Psoas muscle (tissue), 7 donors: ENCODE measurements at regions not wholly inside any gene's neighbourhood (a gene's known extent, or its start where the extent isn't known, plus 50 kb on each side); places are given as distances from the start of the nearest gene placed in this dataset.

Experiments
- ATAC-seq, 4 donors: fragments of 200-7000 bp; cut with Tn5 transposase; one replicate each; pipeline ENCODE4 v1.9.1; 2020; ENCODE audit warnings: moderate library complexity in 3 of 4, mild to moderate bottlenecking in 2 of 4
- DNase-seq, 2 donors: peaks; one replicate each; pipeline ENCODE4 v3.0.0-alpha.2; 2020
- H3K27ac ChIP-seq: fragments of 200-600 bp; one replicate; pipeline ENCODE4 v1.8.0; 2022
- H3K27me3 ChIP-seq, 3 donors: fragments of 200-600 bp in 1 of 3; one replicate each; pipeline versions ENCODE4 v1.6.1 to v1.8.0; 2013 to 2022; ENCODE audit warnings: low read length in 2 of 3, mild to moderate bottlenecking in 2 of 3, moderate library complexity in 1 of 3; ENCODE audit not compliant: insufficient read depth in 3 of 3
- H3K36me3 ChIP-seq, 2 donors: fragments of 200-600 bp in 1 of 2; one replicate each; pipeline versions ENCODE4 v1.6.1 to v1.8.0; 2013 to 2022; ENCODE audit warnings: low read depth in 1 of 2, mild to moderate bottlenecking in 1 of 2, moderate library complexity in 1 of 2; ENCODE audit not compliant: insufficient read depth in 1 of 2
- H3K4me1 ChIP-seq: fragments of 200-600 bp; one replicate; pipeline ENCODE4 v1.8.0; 2022
- H3K4me3 ChIP-seq: fragments of 200-600 bp; one replicate; pipeline ENCODE4 v1.8.0; 2022; ENCODE audit warnings: mild to moderate bottlenecking
- H3K9me3 ChIP-seq: fragments of 200-600 bp; one replicate; pipeline ENCODE4 v1.8.0; 2022
- WGBS, 3 donors: extraction: QIAGEN DNeasy Blood & Tissue Kit; methylation state at CpG; one replicate each; pipeline versions ENCODE4 v1.1.6 to v1.1.7; 2013; 5-methylcytosine and 5-hydroxymethylcytosine counted together
- intact Hi-C, 2 donors: fragments of 100-400 bp; cut with DNase I; formaldehyde crosslinking; loops; one replicate each; pipeline versions ENCODE4 v1.11.0 to v1.14.2; 2022
- TF ChIP-seq, protein P1 (sequence below): fragments of 200-600 bp; IDR thresholded peaks from one replicate; pipeline ENCODE4 v1.8.0; 2022; ENCODE audit warnings: antibody characterized with exemption
- donor health status: healthy with polysubstance abuse.
- donor health status: DM: no; HTN: no; CAD: no; lungs with moderate emphysema.
- donor health status: Bipolar disorder and iron deficiency.
- donor health status: healthy.
- donor health status: DM: yes; HTN: yes; CAD: no.
- donor health status: DM: no; HTN: no; CAD: no.
- donor health status: DM: yes; HTN: yes; CAD: no.

DNA sequence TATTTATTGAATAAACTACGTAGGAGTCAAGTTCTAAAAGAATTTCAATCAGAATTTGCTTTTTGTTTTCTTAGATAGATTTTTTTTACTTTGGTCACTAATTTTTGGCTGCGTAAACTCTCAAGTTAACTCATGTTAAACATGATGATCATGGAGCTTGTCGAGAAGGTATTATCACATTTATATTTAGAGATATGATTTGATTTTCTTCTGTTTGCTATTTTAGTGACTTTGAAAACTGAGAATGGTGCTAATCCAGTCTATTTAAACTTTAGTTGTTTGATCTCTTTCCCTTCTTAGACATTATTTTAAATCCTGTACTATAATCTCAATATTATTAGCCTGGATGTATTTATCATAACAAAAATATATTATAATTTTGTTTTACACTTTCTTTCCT, 179.4 kb upstream of the SEMA3C start:
- H3K9me3 ChIP-seq: no peaks in the 10 kb centered on the region
- 39 to 51% (median 47%) methylated on average over 3 of the region's 3 CpGs for WGBS, 3 donors
- TF ChIP-seq, protein P1, sequence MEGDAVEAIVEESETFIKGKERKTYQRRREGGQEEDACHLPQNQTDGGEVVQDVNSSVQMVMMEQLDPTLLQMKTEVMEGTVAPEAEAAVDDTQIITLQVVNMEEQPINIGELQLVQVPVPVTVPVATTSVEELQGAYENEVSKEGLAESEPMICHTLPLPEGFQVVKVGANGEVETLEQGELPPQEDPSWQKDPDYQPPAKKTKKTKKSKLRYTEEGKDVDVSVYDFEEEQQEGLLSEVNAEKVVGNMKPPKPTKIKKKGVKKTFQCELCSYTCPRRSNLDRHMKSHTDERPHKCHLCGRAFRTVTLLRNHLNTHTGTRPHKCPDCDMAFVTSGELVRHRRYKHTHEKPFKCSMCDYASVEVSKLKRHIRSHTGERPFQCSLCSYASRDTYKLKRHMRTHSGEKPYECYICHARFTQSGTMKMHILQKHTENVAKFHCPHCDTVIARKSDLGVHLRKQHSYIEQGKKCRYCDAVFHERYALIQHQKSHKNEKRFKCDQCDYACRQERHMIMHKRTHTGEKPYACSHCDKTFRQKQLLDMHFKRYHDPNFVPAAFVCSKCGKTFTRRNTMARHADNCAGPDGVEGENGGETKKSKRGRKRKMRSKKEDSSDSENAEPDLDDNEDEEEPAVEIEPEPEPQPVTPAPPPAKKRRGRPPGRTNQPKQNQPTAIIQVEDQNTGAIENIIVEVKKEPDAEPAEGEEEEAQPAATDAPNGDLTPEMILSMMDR: no peak
- peak in 3 of 4 donors; percentile 37 to 57 (median 51) for ATAC-seq
- H3K27ac ChIP-seq: no peak overlapping the region
- no peak overlapping the region for H3K4me3 ChIP-seq
- no peaks in the 10 kb centered on the region for H3K4me1 ChIP-seq
- intact Hi-C loops: no loop called here
- no peaks in the 10 kb centered on the region for H3K36me3 ChIP-seq
- DNase-seq: no peak
- no peaks in the 10 kb centered on the region for H3K27me3 ChIP-seq

DNA sequence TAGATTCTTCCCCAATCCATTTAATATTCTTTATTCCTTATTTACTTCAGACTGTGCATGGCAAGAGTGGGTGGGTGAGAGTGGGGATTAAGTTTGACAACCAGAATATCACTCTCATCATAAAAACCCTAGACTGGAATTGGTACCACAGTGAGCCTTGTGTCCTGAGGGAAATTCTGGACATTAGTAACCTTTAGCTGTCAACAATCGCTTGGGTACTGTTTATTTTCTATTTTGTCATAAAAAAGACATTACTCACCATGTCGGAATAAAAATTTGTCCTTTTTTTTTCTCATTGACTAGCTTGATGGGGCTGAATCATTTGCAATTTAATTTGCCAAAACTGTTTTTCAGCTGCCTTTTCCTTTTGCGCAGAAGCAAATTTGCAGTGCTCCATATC, 176.1 kb upstream of the SEMA3C start:
- intact Hi-C loops: no loop called here
- DNase-seq: no peak
- Histone ChIP-seq H3K27me3 (no peaks in the 10 kb centered on the region), H3K27ac (no peak overlapping the region), H3K4me1 (no peaks in the 10 kb centered on the region), H3K4me3 (no peak overlapping the region), H3K36me3 (no peaks in the 10 kb centered on the region), H3K9me3 (no peaks in the 10 kb centered on the region)
- 58 to 88% (median 66%) methylated on average over 3 of the region's 3 CpGs for WGBS, 3 donors
- no peak for ATAC-seq
- TF ChIP-seq, protein P1: no peak

DNA sequence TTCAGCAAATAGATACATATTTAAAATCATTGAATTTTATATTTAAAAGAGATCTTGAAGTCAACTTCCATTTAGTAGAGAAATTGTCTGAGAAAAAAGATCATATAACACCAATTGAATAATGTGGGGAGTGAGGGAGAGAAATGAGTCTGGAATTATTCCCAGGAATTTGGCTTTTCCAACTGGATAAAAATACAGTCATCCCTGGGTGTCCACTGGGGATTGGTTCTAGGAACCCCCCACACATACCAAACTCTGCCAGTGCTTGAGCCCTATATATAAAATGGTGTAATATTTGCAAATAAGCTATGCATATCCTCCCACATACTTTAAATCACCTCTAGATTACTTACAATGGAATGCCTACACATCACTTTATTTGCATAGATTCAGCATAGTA, 162.8 kb upstream of the SEMA3C start:
- Histone ChIP-seq H3K9me3 (no peaks in the 10 kb centered on the region), H3K4me1 (no peaks in the 10 kb centered on the region), H3K4me3 (no peak overlapping the region), H3K36me3 (no peaks in the 10 kb centered on the region), H3K27me3 (no peaks in the 10 kb centered on the region), H3K27ac (no peak overlapping the region)
- TF ChIP-seq, protein P1: no peak
- no peak for ATAC-seq
- DNase-seq: no peak
- intact Hi-C loops: no loop called here

DNA sequence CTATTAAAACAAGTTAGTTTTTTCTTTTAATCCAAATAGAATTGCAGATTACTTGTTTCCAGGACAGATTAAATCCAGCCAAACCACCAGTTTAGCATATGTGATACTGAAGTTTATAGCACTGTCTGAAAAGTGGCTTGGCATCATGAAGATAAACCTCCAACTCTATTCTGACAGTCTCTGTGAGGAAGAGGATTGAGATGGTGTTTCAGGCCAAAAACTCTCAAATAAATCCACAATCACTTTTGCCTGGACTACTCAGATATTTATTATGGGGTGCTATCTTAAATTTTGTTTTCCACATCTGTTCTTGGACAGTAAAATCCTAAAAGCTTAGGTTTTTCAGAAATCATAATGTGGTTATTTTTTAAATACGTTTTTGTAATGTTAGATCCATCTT, 161.7 kb upstream of the SEMA3C start:
- H3K4me3 ChIP-seq: no peak overlapping the region
- TF ChIP-seq, protein P1: no peak
- H3K36me3 ChIP-seq: no peaks in the 10 kb centered on the region
- no peaks in the 10 kb centered on the region for H3K4me1 ChIP-seq
- 76 to 84% (median 78%) methylated on average over 1 of the region's 1 CpG for WGBS, 3 donors
- no peaks in the 10 kb centered on the region for H3K9me3 ChIP-seq
- intact Hi-C loops: no loop called here
- H3K27me3 ChIP-seq: no peaks in the 10 kb centered on the region
- H3K27ac ChIP-seq: no peak overlapping the region
- ATAC-seq (no peak), DNase-seq (no peak)

DNA sequence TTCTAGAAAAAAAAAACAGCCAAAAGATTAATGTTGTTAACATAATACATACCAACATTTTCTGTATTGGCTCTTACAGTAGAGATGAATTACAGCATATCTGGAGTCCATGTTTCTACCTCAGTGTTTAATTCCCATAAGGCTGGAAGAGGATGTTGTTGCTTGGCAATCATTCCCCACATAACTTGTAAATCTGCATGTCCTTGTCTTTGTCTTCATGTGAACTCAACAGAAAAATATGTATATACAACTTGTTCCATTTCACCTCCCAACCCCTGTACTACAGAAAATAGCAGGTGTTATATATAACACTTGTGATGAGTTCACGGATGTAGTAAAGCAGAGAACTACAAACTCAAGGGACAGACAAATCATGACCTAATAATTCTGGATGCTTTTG, 160.9 kb upstream of the SEMA3C start:
- H3K4me3 ChIP-seq: no peak overlapping the region
- H3K4me1 ChIP-seq: no peaks in the 10 kb centered on the region
- DNase-seq (no peak), ATAC-seq (no peak)
- WGBS, 3 donors: 57 to 64% (median 60%) methylated on average over 1 of the region's 1 CpG
- TF ChIP-seq, protein P1: no peak
- no peak overlapping the region for H3K27ac ChIP-seq
- H3K36me3 ChIP-seq: no peaks in the 10 kb centered on the region
- H3K9me3 ChIP-seq: no peaks in the 10 kb centered on the region
- H3K27me3 ChIP-seq: no peaks in the 10 kb centered on the region
- intact Hi-C loops: no loop called here
